ENCODE measurements at regions not wholly inside any gene's neighbourhood (a gene's known extent, or its start where the extent isn't known, plus 50 kb on each side); places are given as distances from the start of the nearest gene placed in this dataset.

DNA sequence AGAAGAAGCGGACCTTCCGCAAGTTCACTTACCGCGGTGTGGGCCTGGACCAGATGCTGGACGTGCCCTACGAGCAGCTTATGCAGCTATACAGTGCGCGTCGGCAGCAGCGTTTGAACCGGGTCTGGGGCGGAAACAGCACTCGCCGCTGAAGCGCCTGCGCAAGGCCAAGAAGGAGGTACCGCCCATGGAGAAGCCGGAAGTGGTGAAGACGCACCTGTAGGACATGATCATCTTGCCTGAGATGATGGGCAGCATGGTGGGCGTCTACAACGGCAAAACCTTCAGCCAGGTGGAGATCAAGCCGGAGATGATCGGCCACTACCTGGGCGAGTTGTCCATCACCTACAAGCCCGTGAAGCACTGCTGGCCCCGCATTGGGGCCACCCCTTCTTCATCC, 390.4 kb upstream of the MEIS2 start:
- Histone ChIP-seq H3K36me3 (ENCODE audit: control insufficient read depth, insufficient read depth, low read length) (no peaks in the 10 kb centered on the region; the same call in 1 of the 2 replicates), H3K4me3 (ENCODE audit: low read depth in 2 of 2, low read length in 2 of 2) (no peak overlapping the region), H3K27ac (ENCODE audit: low read length) (no peak overlapping the region), H3K9me3 (ENCODE audit: control insufficient read depth, insufficient read depth, low read depth, low read length) (no peaks in the 10 kb centered on the region; the same call in 1 of the 2 replicates), H3K27me3 (ENCODE audit: control insufficient read depth, insufficient read depth, low read length) (no peaks in the 10 kb centered on the region), H3K4me1 (ENCODE audit: control insufficient read depth, insufficient read depth, low read length) (no peaks in the 10 kb centered on the region)
- in situ Hi-C loops (cut with HindIII; ENCODE audit: low pct_unique_long_range_greater_than_20kb, low sequenced_read_pairs) (no loop called here), intact Hi-C loops (cut with micrococcal nuclease; ENCODE audit: unreplicated experiment) (no loop called here)
- no TSS peak for BruUV-seq (replicated peaks)
- ATAC-seq (no peak), DNase-seq (ENCODE audit: low read depth, low spot score) (no peak)
- ChIA-PET POLR2A (no interaction called here), CTCF (no interaction called here)
- TF ChIP-seq SIN3A (IDR thresholded peaks at IDR 0.05; ENCODE audit: borderline replicate concordance, insufficient read depth, low read depth, low read length), result no peak
- no peak for TF ChIP-seq TCF7L2 (IDR thresholded peaks at IDR 0.05; ENCODE audit: low read depth, low read length)
- no peak for TF ChIP-seq POLR2AphosphoS5 (IDR thresholded peaks at IDR 0.05; ENCODE audit: low read depth, low read length)
- TF ChIP-seq REST (IDR thresholded peaks at IDR 0.05; ENCODE audit: insufficient read depth in 1 of 2, low read depth in 2 of 2, low read length in 1 of 2), result no peak
- TF ChIP-seq CTCF (IDR thresholded peaks at IDR 0.05), result no peak

DNA sequence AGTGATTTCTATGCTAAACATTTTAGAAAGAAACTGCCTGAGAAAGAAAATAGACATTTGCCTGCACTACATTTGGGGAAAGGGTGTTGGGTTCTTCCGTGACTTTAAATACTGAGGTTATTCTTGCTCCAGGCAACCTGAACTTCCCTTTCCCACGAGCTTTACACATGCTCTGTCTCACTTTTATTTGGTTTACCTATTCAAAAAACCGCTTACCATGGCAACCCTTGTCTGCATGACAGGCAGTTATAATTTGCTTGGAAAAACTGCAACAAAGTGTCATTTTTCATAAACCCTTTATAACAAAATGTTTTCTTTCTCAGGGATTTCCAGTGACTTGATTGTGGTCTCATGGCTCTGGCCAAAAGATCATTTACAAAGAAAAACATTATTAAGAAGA, 416.3 kb upstream of the MEIS2 start:
- intact Hi-C loops (cut with micrococcal nuclease; ENCODE audit: unreplicated experiment) (no loop called here), in situ Hi-C loops (cut with HindIII; ENCODE audit: low pct_unique_long_range_greater_than_20kb, low sequenced_read_pairs) (no loop called here)
- H3K9me3 ChIP-seq (ENCODE audit: control insufficient read depth, insufficient read depth, low read depth, low read length), result no peaks in the 10 kb centered on the region
- H3K4me1 ChIP-seq (ENCODE audit: control insufficient read depth, insufficient read depth, low read length), result no peaks in the 10 kb centered on the region
- H3K36me3 ChIP-seq (ENCODE audit: control insufficient read depth, insufficient read depth, low read length), result no peaks in the 10 kb centered on the region
- TF ChIP-seq TCF7L2 (IDR thresholded peaks at IDR 0.05; ENCODE audit: low read depth, low read length), result no peak
- TF ChIP-seq SIN3A (IDR thresholded peaks at IDR 0.05; ENCODE audit: borderline replicate concordance, insufficient read depth, low read depth, low read length), result no peak
- TF ChIP-seq REST (IDR thresholded peaks at IDR 0.05; ENCODE audit: insufficient read depth in 1 of 2, low read depth in 2 of 2, low read length in 1 of 2), result no peak
- no peak for TF ChIP-seq POLR2AphosphoS5 (IDR thresholded peaks at IDR 0.05; ENCODE audit: low read depth, low read length)
- no peak for TF ChIP-seq CTCF (IDR thresholded peaks at IDR 0.05)
- H3K27ac ChIP-seq (ENCODE audit: low read length), result no peak overlapping the region
- BruUV-seq (replicated peaks), result no TSS peak
- H3K27me3 ChIP-seq (ENCODE audit: control insufficient read depth, insufficient read depth, low read length), result no peaks in the 10 kb centered on the region
- H3K4me3 ChIP-seq (ENCODE audit: low read depth in 2 of 2, low read length in 2 of 2), result no peak overlapping the region
- CTCF ChIA-PET, result no interaction called here
- no peak for ATAC-seq
- DNase-seq (ENCODE audit: low read depth, low spot score), result no peak
- POLR2A ChIA-PET, result no interaction called here

All from Panc1 (cell line).